ENCODE measurements at regions not wholly inside any gene's neighbourhood (a gene's known extent, or its start where the extent isn't known, plus 50 kb on each side); places are given as distances from the start of the nearest gene placed in this dataset.

- CTCF ChIA-PET = no interaction called here
- Mint-ChIP-seq H3K4me3 (no peak overlapping the region), H3K27ac (no peak overlapping the region), H3K9me3 (peaks cover 3% of the 10 kb centered on the region), H3K27me3 (no peaks in the 10 kb centered on the region), H3K4me1 (ENCODE audit: low read depth) (no peaks in the 10 kb centered on the region), H3K36me3 (ENCODE audit: low read depth) (no peaks in the 10 kb centered on the region)
- Histone ChIP-seq H3K27me3 (ENCODE audit: control insufficient read depth in 1 of 2, insufficient read depth in 2 of 2, low read length in 2 of 2) (no peaks in the 10 kb centered on the region), H3K27ac (ENCODE audit: low read depth in 1 of 2, low read length in 2 of 2) (no peak overlapping the region), H3K9me3 (ENCODE audit: control insufficient read depth in 1 of 2, insufficient read depth in 1 of 2, low read length in 2 of 2) (no peaks in the 10 kb centered on the region), H3K4me1 (ENCODE audit: insufficient read depth, low read length) (no peaks in the 10 kb centered on the region), H3K36me3 (ENCODE audit: insufficient read depth, low read length) (no peaks in the 10 kb centered on the region), H3K4me3 (ENCODE audit: low read length) (no peak overlapping the region)
- no peak for DNase-seq
- intact Hi-C loops (cut with DNase I, micrococcal nuclease) = no loop called here
- ATAC-seq (ENCODE audit: poor library complexity) = no peak
- POLR2A ChIA-PET = no interaction called here
- no peak for TF ChIP-seq CTCF (IDR thresholded peaks at IDR 0.05)
Observed at GRCh38 chr5:125056671-125057485, 310.4 kb upstream of the ZNF608 start.

- POLR2A ChIA-PET = no interaction called here
- CTCF ChIA-PET = no interaction called here
- no peaks in the 10 kb centered on the region for H3K36me3 ChIP-seq (ENCODE audit: insufficient read depth, low read length)
Observed at GRCh38 chr5:125057912-125058826, 311.7 kb upstream of the ZNF608 start.

More at GRCh38 chr5:125057912-125058826, 311.7 kb upstream of the ZNF608 start:
- H3K9me3 Mint-ChIP-seq = peaks cover 3% of the 10 kb centered on the region
- no peaks in the 10 kb centered on the region for H3K36me3 Mint-ChIP-seq (ENCODE audit: low read depth)
- no peaks in the 10 kb centered on the region for H3K27me3 ChIP-seq (ENCODE audit: control insufficient read depth in 1 of 2, insufficient read depth in 2 of 2, low read length in 2 of 2)
- H3K4me3 ChIP-seq (ENCODE audit: low read length) = no peak overlapping the region
- no peaks in the 10 kb centered on the region for H3K9me3 ChIP-seq (ENCODE audit: control insufficient read depth in 1 of 2, insufficient read depth in 1 of 2, low read length in 2 of 2)
- no peaks in the 10 kb centered on the region for H3K4me1 Mint-ChIP-seq (ENCODE audit: low read depth)
- no peak for ATAC-seq (ENCODE audit: poor library complexity)
- TF ChIP-seq CTCF (IDR thresholded peaks at IDR 0.05) = no peak
- no peaks in the 10 kb centered on the region for H3K4me1 ChIP-seq (ENCODE audit: insufficient read depth, low read length)
- no peak overlapping the region for H3K27ac Mint-ChIP-seq
- no peak overlapping the region for H3K4me3 Mint-ChIP-seq
- no peak for DNase-seq
- no peaks in the 10 kb centered on the region for H3K27me3 Mint-ChIP-seq
- intact Hi-C loops (cut with DNase I, micrococcal nuclease) = no loop called here
- no peak overlapping the region for H3K27ac ChIP-seq (ENCODE audit: low read depth in 1 of 2, low read length in 2 of 2)

Measured in CD4-positive, alpha-beta T cell (primary cell).